ENCODE measurements at regions not wholly inside any gene's neighbourhood (a gene's known extent, or its start where the extent isn't known, plus 50 kb on each side); places are given as distances from the start of the nearest gene placed in this dataset.
"Not testable (repeated sequence)": the region's sequence is repeated elsewhere in the genome, so short reads cannot be mapped to it uniquely, and the experiment has no call there.

DNA sequence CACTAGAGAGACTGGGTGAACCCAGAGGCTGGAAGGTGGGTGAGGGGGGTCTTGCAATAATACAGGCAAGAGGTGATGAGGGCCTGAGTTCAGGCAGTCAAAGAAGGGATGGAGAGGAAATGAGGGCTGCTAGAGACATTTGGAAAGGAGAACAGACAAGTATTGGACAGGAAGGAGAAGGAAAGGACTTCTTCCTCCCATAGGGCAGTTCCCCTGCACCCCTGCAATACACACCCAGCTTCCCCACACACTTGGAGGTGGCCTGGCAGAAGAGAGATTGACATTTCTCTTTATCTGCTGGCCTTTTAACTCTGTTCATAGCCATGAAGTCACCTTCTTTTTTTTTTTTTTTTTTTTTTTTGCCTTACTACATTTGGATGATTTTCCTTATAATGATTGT, 68.9 kb upstream of the ZNG1B start:
- H3K4me3 ChIP-seq (ENCODE audit: low read length in 2 of 2); ATAC-seq (ENCODE audit: low FRiP score); H3K9me3 ChIP-seq (ENCODE audit: control insufficient read depth, low read length); H3K36me3 ChIP-seq (ENCODE audit: control insufficient read depth in 1 of 2, insufficient read depth in 2 of 2, low read length in 1 of 2); DNase-seq; H3K27me3 ChIP-seq (ENCODE audit: control insufficient read depth in 1 of 2, insufficient read depth in 2 of 2, low read length in 1 of 2); H3K4me1 ChIP-seq (ENCODE audit: control insufficient read depth in 1 of 2, insufficient read depth in 2 of 2, low read length in 2 of 2); H3K27ac ChIP-seq (ENCODE audit: low read depth in 1 of 2, low read length in 2 of 2): not testable (repeated sequence)
- intact Hi-C loops (cut with DNase I) = loop anchor here in 1 of 2 donors (5.0 kb wide), 1 partner anchor 161 kb away; no protein-coding TSS in a partner anchor

DNA sequence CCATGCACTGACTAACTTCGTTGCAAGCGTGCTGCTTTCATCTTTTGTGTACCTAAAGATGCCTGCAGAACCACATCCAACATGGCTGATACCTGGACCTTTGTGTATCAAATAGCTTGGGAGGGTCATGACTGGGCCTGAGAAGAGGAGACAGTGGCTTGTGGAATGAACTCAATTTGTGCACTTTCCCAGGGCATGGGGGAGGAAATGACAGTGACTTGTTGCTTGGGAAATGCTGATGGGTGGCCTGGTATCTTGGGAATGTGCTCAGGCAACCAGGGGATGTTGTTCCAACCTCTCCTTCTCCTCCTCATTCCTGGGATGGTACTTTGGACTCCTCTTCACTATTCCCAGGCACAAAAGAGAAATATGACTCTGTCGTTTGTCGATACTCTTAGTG, 70.7 kb upstream of the ZNG1B start:
- 77 to 79% methylated on average over 4 of the region's 4 CpGs for WGBS, 2 donors
- H3K4me3 ChIP-seq (ENCODE audit: low read length in 2 of 2); DNase-seq; ATAC-seq (ENCODE audit: low FRiP score); H3K27ac ChIP-seq (ENCODE audit: low read depth in 1 of 2, low read length in 2 of 2); H3K27me3 ChIP-seq (ENCODE audit: control insufficient read depth in 1 of 2, insufficient read depth in 2 of 2, low read length in 1 of 2); H3K4me1 ChIP-seq (ENCODE audit: control insufficient read depth in 1 of 2, insufficient read depth in 2 of 2, low read length in 2 of 2); H3K36me3 ChIP-seq (ENCODE audit: control insufficient read depth in 1 of 2, insufficient read depth in 2 of 2, low read length in 1 of 2); H3K9me3 ChIP-seq (ENCODE audit: control insufficient read depth, low read length): not testable (repeated sequence)
- intact Hi-C loops (cut with DNase I) = loop anchor here in 1 of 2 donors (5.0 kb wide), 1 partner anchor 160 kb away; no protein-coding TSS in a partner anchor

DNA sequence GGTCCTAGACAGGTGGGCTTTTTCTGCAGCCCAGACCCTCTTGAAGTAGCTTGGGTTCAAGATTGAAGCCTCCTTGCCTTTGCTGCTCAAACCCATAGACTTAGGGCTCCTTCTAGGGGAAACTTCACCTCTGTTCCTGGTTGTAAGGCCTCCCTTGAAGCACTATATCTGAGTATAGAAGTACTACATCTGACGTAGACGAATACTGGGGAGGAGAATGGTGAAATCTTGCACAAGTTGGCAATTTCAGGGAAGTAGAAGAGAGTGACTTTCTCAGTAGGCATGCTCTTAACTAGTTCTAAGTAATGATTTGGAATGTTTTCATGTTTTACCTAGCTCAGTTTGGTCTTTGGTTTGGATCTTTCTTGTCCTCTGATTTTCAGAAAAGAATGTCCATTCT, 71.7 kb upstream of the ZNG1B start:
- not testable (repeated sequence) for H3K4me1 ChIP-seq (ENCODE audit: control insufficient read depth in 1 of 2, insufficient read depth in 2 of 2, low read length in 2 of 2); H3K27ac ChIP-seq (ENCODE audit: low read depth in 1 of 2, low read length in 2 of 2); H3K9me3 ChIP-seq (ENCODE audit: control insufficient read depth, low read length); ATAC-seq (ENCODE audit: low FRiP score); DNase-seq; H3K4me3 ChIP-seq (ENCODE audit: low read length in 2 of 2); H3K36me3 ChIP-seq (ENCODE audit: control insufficient read depth in 1 of 2, insufficient read depth in 2 of 2, low read length in 1 of 2); H3K27me3 ChIP-seq (ENCODE audit: control insufficient read depth in 1 of 2, insufficient read depth in 2 of 2, low read length in 1 of 2)
- intact Hi-C loops (cut with DNase I) = loop anchor here in 1 of 2 donors (5.0 kb wide), 1 partner anchor 158 kb away; no protein-coding TSS in a partner anchor
- 85 to 89% methylated on average over 2 of the region's 2 CpGs for WGBS, 2 donors

DNA sequence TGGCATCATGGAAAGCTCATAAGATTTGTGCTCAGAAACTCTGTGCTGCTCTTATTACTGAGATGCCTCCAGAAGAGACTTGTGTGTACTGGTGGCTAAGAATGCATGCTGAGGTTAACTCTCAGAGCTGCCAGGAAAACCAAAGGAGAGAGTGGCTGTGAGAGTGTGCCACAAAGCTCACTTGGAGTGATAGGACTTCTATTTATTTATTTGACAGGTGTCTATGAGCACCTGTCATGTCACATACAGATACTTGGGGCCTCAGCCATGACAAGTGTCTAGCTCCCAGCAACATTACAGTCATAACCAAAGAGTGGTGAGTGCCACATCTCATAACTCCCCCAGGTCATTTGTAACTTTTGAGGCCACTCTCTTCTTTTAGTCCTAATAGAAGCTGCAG, 72.2 kb upstream of the ZNG1B start:
- intact Hi-C loops (cut with DNase I) = loop anchor here in 1 of 2 donors (5.0 kb wide), 1 partner anchor 158 kb away; no protein-coding TSS in a partner anchor
- not testable (repeated sequence) for H3K4me3 ChIP-seq (ENCODE audit: low read length in 2 of 2); ATAC-seq (ENCODE audit: low FRiP score)

DNA sequence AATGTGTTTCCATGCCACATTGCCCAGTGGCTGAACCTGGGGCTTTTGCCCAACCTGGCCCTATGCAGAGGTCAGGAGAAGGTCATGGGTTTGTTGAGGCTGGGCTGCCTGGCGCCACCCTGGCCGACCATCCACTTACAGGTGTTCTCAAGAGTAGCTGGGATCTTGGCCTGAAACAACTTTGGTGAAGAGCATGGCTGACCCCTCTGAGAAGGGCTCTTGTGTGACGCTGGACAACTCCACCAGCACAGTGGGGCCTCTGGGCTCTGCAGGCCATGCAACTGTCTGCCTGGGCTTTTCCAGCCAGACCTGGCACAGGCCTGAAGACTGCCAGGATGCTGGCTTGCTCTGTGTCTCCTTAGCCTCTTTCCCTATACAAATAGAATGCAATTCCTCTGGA, 76.4 kb upstream of the ZNG1B start:
- Histone ChIP-seq H3K9me3 (ENCODE audit: control insufficient read depth, low read length) (peaks cover 2% of the 10 kb centered on the region), H3K36me3 (ENCODE audit: control insufficient read depth in 1 of 2, insufficient read depth in 2 of 2, low read length in 1 of 2) (no peaks in the 10 kb centered on the region), H3K4me3 (ENCODE audit: low read length in 2 of 2) (no peak overlapping the region), H3K4me1 (ENCODE audit: control insufficient read depth in 1 of 2, insufficient read depth in 2 of 2, low read length in 2 of 2) (no peaks in the 10 kb centered on the region), H3K27me3 (ENCODE audit: control insufficient read depth in 1 of 2, insufficient read depth in 2 of 2, low read length in 1 of 2) (no peaks in the 10 kb centered on the region), H3K27ac (ENCODE audit: low read depth in 1 of 2, low read length in 2 of 2) (no peak overlapping the region)
- ATAC-seq (ENCODE audit: low FRiP score) (no peak), DNase-seq (no peak)
- 95 to 96% methylated on average over 3 of the region's 3 CpGs for WGBS, 2 donors
- intact Hi-C loops (cut with DNase I) = no loop called here

More for the DNA sequence above, 72.2 kb upstream of the ZNG1B start:
- not testable (repeated sequence) for H3K9me3 ChIP-seq (ENCODE audit: control insufficient read depth, low read length); H3K36me3 ChIP-seq (ENCODE audit: control insufficient read depth in 1 of 2, insufficient read depth in 2 of 2, low read length in 1 of 2); H3K4me1 ChIP-seq (ENCODE audit: control insufficient read depth in 1 of 2, insufficient read depth in 2 of 2, low read length in 2 of 2); DNase-seq; H3K27ac ChIP-seq (ENCODE audit: low read depth in 1 of 2, low read length in 2 of 2); H3K27me3 ChIP-seq (ENCODE audit: control insufficient read depth in 1 of 2, insufficient read depth in 2 of 2, low read length in 1 of 2)

DNA sequence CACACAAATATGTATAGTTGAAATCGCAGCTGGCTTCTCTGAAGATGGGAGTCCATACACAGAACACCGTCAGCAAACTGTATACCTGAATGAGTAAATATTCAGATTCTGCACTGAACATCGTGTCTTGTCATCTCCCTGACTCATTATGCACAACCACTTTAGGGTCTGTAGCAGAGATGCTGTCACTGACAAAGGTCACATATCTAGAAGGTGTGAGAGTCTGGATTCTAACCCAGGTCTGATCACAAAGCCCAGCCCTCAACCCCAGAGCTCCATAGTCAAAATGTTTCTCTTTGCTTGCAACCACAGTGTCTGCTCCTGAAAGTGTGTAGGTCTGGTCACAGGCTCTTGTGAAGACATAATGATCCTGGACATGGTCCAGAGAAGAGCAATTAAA, 78.3 kb upstream of the PAX8 start:
- WGBS, 2 donors = 94 to 95% methylated on average over 3 of the region's 3 CpGs

DNA sequence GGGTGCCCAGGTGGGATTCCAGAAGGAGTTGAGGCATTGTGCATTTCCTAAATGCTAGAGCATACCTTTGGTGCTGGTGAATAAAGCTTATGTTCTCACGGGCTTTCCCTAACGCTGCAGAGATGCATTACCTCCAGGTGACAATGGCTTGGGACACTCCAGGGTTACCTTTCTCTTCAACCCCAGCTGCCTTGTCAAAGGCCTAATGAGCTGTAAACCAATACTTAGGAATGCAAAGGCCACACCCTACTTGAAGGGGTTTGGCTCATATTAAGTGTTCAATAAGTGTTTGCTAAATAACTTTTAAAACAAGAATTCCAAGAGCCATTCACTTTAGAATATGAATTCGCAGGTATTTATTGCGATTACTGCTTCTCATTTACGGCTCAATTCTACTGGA, 77.6 kb upstream of the PAX8 start:
- DNase-seq; H3K9me3 ChIP-seq (ENCODE audit: control insufficient read depth, low read length); H3K27ac ChIP-seq (ENCODE audit: low read depth in 1 of 2, low read length in 2 of 2); ATAC-seq (ENCODE audit: low FRiP score); intact Hi-C loops (cut with DNase I); H3K27me3 ChIP-seq (ENCODE audit: control insufficient read depth in 1 of 2, insufficient read depth in 2 of 2, low read length in 1 of 2); H3K4me3 ChIP-seq (ENCODE audit: low read length in 2 of 2); H3K36me3 ChIP-seq (ENCODE audit: control insufficient read depth in 1 of 2, insufficient read depth in 2 of 2, low read length in 1 of 2); H3K4me1 ChIP-seq (ENCODE audit: control insufficient read depth in 1 of 2, insufficient read depth in 2 of 2, low read length in 2 of 2): not testable (repeated sequence)
- 96 to 97% methylated on average over 5 of the region's 5 CpGs for WGBS, 2 donors

More for the DNA sequence above, 78.3 kb upstream of the PAX8 start:
- Histone ChIP-seq H3K4me3 (ENCODE audit: low read length in 2 of 2) (no peak overlapping the region), H3K4me1 (ENCODE audit: control insufficient read depth in 1 of 2, insufficient read depth in 2 of 2, low read length in 2 of 2) (no peaks in the 10 kb centered on the region), H3K36me3 (ENCODE audit: control insufficient read depth in 1 of 2, insufficient read depth in 2 of 2, low read length in 1 of 2) (no peaks in the 10 kb centered on the region), H3K27ac (ENCODE audit: low read depth in 1 of 2, low read length in 2 of 2) (no peak overlapping the region), H3K9me3 (ENCODE audit: control insufficient read depth, low read length) (peaks cover 5% of the 10 kb centered on the region), H3K27me3 (ENCODE audit: control insufficient read depth in 1 of 2, insufficient read depth in 2 of 2, low read length in 1 of 2) (no peaks in the 10 kb centered on the region)
- intact Hi-C loops (cut with DNase I) = no loop called here
- DNase-seq = no peak
- no peak for ATAC-seq (ENCODE audit: low FRiP score)

DNA sequence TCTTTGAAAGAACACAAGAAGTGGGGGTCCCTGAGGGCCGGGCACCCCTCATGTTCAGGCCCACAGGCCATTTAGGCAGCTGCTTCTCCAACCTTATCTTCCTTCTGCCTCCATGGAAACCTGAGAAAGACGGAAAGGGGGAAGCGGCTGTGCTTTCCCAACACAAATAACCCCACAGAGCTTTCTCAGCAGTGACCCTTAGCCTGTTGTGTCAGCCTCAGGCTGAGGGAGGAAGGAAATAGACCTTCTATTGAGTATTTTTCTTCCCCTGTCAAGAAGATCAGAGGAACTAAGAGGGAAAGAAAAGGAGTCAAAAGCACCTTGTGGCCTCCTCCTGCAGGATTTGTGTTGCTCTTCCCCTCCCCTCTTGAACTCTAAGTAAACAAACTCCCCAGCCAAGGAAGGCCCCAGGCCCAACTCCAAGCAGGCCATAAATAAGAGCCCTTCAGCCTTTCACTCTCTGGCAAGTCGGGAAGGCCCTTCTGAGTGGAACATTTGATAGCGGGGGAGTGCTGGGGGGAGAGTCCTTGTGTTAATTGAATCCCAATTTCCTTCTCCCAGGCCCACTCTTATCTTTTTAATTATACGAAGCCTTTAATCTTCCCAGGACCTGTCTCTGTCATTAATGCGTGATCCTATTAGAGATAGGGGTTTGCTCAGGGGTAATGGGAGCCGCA, 76.8 kb upstream of the PAX8 start:
- H3K36me3 ChIP-seq (ENCODE audit: control insufficient read depth in 1 of 2, insufficient read depth in 2 of 2, low read length in 1 of 2); intact Hi-C loops (cut with DNase I); DNase-seq; ATAC-seq (ENCODE audit: low FRiP score); H3K27me3 ChIP-seq (ENCODE audit: control insufficient read depth in 1 of 2, insufficient read depth in 2 of 2, low read length in 1 of 2); H3K9me3 ChIP-seq (ENCODE audit: control insufficient read depth, low read length); H3K4me1 ChIP-seq (ENCODE audit: control insufficient read depth in 1 of 2, insufficient read depth in 2 of 2, low read length in 2 of 2); H3K27ac ChIP-seq (ENCODE audit: low read depth in 1 of 2, low read length in 2 of 2); H3K4me3 ChIP-seq (ENCODE audit: low read length in 2 of 2): not testable (repeated sequence)
- WGBS, 2 donors = 70 to 77% methylated on average over 8 of the region's 8 CpGs
